HepG2 (cell line): ENCODE measurements at regions not wholly inside any gene's neighbourhood (a gene's known extent, or its start where the extent isn't known, plus 50 kb on each side); places are given as distances from the start of the nearest gene placed in this dataset.

Experiments
- ATAC-seq: fragments of 200-7000 bp; cut with Tn5 transposase; 3 replicates; pipeline ENCODE4 v1.9.1; 2020; ENCODE audit warnings: mild to moderate bottlenecking, moderate library complexity
- BruUV-seq: library from RNA; stranded (reverse); fragments of 400-500 nt; replicated peaks from 2 replicates; lab custom pipeline; 2021; lab: Mats Ljungman, UMichigan
- CTCF ChIA-PET: fragments of 300-600 bp; formaldehyde crosslinking; extraction: SDS; loops from one replicate; lab custom pipeline; 2021; ENCODE audit warnings: low total read pairs, inconsistent platforms, low intra/inter-chr PET ratio; lab: Yijun Ruan, JAX
- POLR2A ChIA-PET: fragments of 350-600 bp; sonication (Branson Sonifier 250); formaldehyde crosslinking; loops from one replicate; lab custom pipeline; 2020; ENCODE audit warnings: antibody characterized with exemption, inconsistent platforms; lab: Yijun Ruan, JAX
- DNase-seq: peaks from one replicate; pipeline ENCODE4 v3.0.0-alpha.2; 2015; ENCODE audit warnings: low spot score
- FAIRE-seq: peaks from 3 replicates; lab custom pipeline; 2011; peaks lifted over from hg19 to GRCh38; lab: Jason Lieb, UNC
- H2AFZ ChIP-seq: one replicate; pipeline ENCODE4 v1.6.1; 2011; ENCODE audit warnings: low read length, inconsistent platforms
- H3K27ac ChIP-seq: fragments of 300-600 bp; 3 replicates; pipeline ENCODE4 v1.8.0; 2011; ENCODE audit warnings: mixed run types, mild to moderate bottlenecking, mixed read lengths, low read length, inconsistent platforms; ENCODE audit not compliant: insufficient read depth; ENCODE audit errors: extremely low read length
- H3K27me3 ChIP-seq, 2 experiments: fragments of 200-600 bp in 1 of 2; 2 replicates in 1 of 2; 3 replicates in 1 of 2; pipeline versions ENCODE4 v1.6.0 to v1.8.0; 2011; ENCODE audit warnings: low read length in 2 of 2, mild to moderate bottlenecking in 2 of 2, moderate library complexity in 2 of 2, inconsistent platforms in 1 of 2; ENCODE audit not compliant: insufficient read depth in 2 of 2, control insufficient read depth in 1 of 2
- H3K36me3 ChIP-seq, 2 experiments: fragments of 200-600 bp in 1 of 2; replicated peaks in 1 of 2; 2 replicates in 1 of 2; 3 replicates in 1 of 2; pipeline versions ENCODE4 v1.5.1 to v1.8.0; 2011; ENCODE audit warnings: low read length in 2 of 2, inconsistent platforms in 1 of 2; ENCODE audit not compliant: insufficient read depth in 2 of 2, control insufficient read depth in 1 of 2
- H3K4me1 ChIP-seq: 2 replicates; pipeline ENCODE4 v1.5.1; 2012; ENCODE audit warnings: low read length, inconsistent platforms; ENCODE audit not compliant: insufficient read depth
- H3K4me2 ChIP-seq: 2 replicates; pipeline ENCODE4 v1.6.0; 2011; ENCODE audit warnings: low read depth, low read length, inconsistent platforms
- H3K4me3 ChIP-seq, 3 experiments: fragments of 200-600 bp in 1 of 3; sonication (generic), shearing (Covaris generic) in 1 of 3; replicated peaks in 1 of 3; 2 replicates each; pipeline ENCODE4 v1.5.1; 2011 to 2016; ENCODE audit warnings: low read length in 3 of 3, inconsistent platforms in 2 of 3, low read depth in 2 of 3, mild to moderate bottlenecking in 2 of 3, control low read depth in 1 of 3, mixed read lengths in 1 of 3; ENCODE audit not compliant: insufficient read depth in 1 of 3
- H3K79me2 ChIP-seq: one replicate; pipeline ENCODE4 v1.6.1; 2011; ENCODE audit warnings: low read length, inconsistent platforms; ENCODE audit not compliant: insufficient read depth
- H3K9ac ChIP-seq: 2 replicates; pipeline ENCODE4 v1.6.0; 2011; ENCODE audit warnings: mild to moderate bottlenecking, low read depth, low read length, inconsistent platforms; ENCODE audit not compliant: insufficient read depth
- H3K9me3 ChIP-seq: 2 replicates; pipeline ENCODE4 v1.5.1; 2012; ENCODE audit warnings: mild to moderate bottlenecking, low read length
- H4K20me1 ChIP-seq: 2 replicates; pipeline ENCODE4 v1.6.0; 2011; ENCODE audit warnings: inconsistent platforms, mild to moderate bottlenecking, low read length, moderate library complexity; ENCODE audit not compliant: insufficient read depth
- ASH2L ChIP-seq: fragments of 300-600, 200-600 bp; sonication (generic); IDR thresholded peaks from 2 replicates; pipeline ENCODE4 v1.7.0; 2017; ENCODE audit warnings: low read depth, mild to moderate bottlenecking, moderate library complexity, mixed read lengths, low read length; ENCODE audit not compliant: insufficient read length
- JARID2 ChIP-seq: sonication (generic); formaldehyde crosslinking; IDR thresholded peaks from 2 replicates; pipeline ENCODE4 v1.8.1; 2023; ENCODE audit warnings: missing genetic modification reagents, inconsistent platforms; ENCODE audit not compliant: insufficient replicate concordance
- MAFG ChIP-seq: sonication (generic); formaldehyde crosslinking; IDR thresholded peaks from 2 replicates; pipeline ENCODE4 v1.5.1; 2020; ENCODE audit warnings: mild to moderate bottlenecking, missing genetic modification reagents
- SRSF4 ChIP-seq: fragments of 200-400 bp; formaldehyde crosslinking; IDR thresholded peaks from one replicate; pipeline ENCODE4 v1.6.1; 2018; ENCODE audit warnings: mild to moderate bottlenecking, low read depth, low read length, moderate library complexity; ENCODE audit not compliant: poor library complexity, severe bottlenecking
- ZBTB49 ChIP-seq: sonication (generic); formaldehyde crosslinking; IDR thresholded peaks from 2 replicates; pipeline ENCODE4 v1.4.0; 2020; ENCODE audit warnings: missing genetic modification reagents, borderline replicate concordance
- ZNF639 ChIP-seq: conservative IDR thresholded peaks from 2 replicates; pipeline ENCODE4 v1.6.1; 2018; ENCODE audit warnings: missing genetic modification reagents
- WGBS: methylation state at CpG from one replicate; pipeline ENCODE4 v1.1.6; 2017; ENCODE audit warnings: low lambda C conversion rate; 5-methylcytosine and 5-hydroxymethylcytosine counted together
- in situ Hi-C: cut with HindIII; loops from 2 replicates; pipeline ENCODE4 v1.10.0; 2017; ENCODE audit warnings: low pct_unique_long_range_greater_than_20kb; ENCODE audit not compliant: extremely low pct_ligation_motif_present
- intact Hi-C: fragments of 100-400 bp; cut with micrococcal nuclease; formaldehyde crosslinking; loops from one replicate; pipeline ENCODE4 v1.10.0; 2022; ENCODE audit not compliant: unreplicated experiment

GRCh38 chr2:107028661-107029060 lies 142.7 kb upstream of the ST6GAL2 start:
- Histone ChIP-seq H3K27me3 (no peaks in the 10 kb centered on the region), H3K9me3 (peaks cover 20% of the 10 kb centered on the region; the same call in 1 of the 2 replicates), H3K9ac (no peak overlapping the region), H3K36me3 (no peaks in the 10 kb centered on the region), H3K4me3 (no peak overlapping the region), H3K4me2 (no peak overlapping the region), H4K20me1 (no peaks in the 10 kb centered on the region), H3K27ac (no peak overlapping the region), H3K79me2 (no peaks in the 10 kb centered on the region), H2AFZ (no peak overlapping the region), H3K4me1 (no peaks in the 10 kb centered on the region)
- 3% methylated on average over 1 of the region's 1 CpG for WGBS
- ChIA-PET CTCF (no interaction called here), POLR2A (no interaction called here)
- intact Hi-C loops (no loop called here), in situ Hi-C loops (no loop called here)
- ATAC-seq (no peak), FAIRE-seq (no peak), DNase-seq (no peak)
- TF ChIP-seq ZBTB49 (CRISPR knock-in tag) (no peak), ASH2L (no peak), MAFG (CRISPR knock-in tag) (no peak), JARID2 (CRISPR knock-in tag) (no peak), SRSF4 (no peak), ZNF639 (CRISPR knock-in tag) (no peak)
- no TSS peak for BruUV-seq
